Activated naive CD4-positive, alpha-beta T cell treated with Interleukin-2 at 50 U/mL for 16 hours (primary cell): ENCODE measurements at regions not wholly inside any gene's neighbourhood (a gene's known extent, or its start where the extent isn't known, plus 50 kb on each side); places are given as distances from the start of the nearest gene placed in this dataset.

Experiments
- DNase-seq: peaks from one replicate; pipeline ENCODE4 v3.0.0-alpha.2; 2020

DNA sequence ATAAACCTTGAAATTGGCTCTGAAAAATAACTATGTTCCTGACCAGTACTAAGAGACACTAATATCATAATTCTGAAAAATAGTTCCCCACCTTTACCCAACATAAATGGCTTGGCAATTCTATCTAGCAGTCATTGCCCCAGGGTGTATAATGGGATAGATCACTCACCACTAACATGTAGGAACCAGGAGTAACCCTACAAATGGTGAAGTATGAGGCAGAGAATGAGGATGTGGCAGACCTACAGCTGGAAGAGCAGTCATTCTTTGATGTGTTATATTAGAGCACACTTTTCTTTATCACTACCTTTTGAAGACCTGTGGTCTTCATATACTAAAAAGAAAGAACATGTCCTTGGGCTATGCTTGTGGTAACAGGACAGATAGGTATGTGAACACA lies 136.5 kb upstream of the SYNDIG1 start:
- DNase-seq: no peak

DNA sequence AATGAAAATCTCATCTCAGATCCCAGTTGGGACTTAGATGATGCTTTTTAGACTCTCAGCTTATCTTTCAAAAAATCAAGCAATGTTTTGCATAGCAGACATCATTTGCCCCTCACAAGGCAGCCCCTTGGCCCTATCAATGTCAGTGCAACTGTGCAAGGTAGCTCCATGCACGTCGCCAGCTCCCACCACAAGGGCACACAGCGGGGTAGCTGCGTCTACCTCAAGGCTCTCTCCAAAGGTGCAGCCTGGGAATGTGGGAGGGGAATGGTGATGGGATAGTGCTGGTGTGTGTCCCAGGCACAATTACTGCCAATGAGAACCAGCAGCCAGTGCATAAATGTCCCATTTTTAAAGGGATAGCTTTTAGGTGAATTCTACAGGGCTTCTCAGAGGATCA lies 137.5 kb upstream of the SYNDIG1 start:
- no peak for DNase-seq

DNA sequence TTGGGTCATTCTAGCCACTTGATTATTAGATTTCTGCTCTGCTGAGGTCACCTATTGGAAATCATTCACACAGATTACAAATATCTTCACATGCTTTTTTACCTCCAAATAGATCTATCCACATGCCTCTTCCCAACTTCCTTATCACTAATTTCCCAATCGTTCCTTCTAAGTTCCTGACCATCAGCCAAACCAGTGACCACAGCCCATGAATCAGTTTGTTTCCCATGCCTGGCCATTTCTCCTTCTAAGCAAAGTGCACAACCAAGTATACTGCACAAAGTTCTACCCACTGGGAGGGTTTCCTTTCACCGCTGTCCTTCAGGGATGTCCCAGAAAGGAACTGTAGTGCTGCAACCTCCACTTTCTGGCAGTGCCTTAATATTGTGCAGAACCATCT lies 140.5 kb upstream of the SYNDIG1 start:
- DNase-seq: no peak

DNA sequence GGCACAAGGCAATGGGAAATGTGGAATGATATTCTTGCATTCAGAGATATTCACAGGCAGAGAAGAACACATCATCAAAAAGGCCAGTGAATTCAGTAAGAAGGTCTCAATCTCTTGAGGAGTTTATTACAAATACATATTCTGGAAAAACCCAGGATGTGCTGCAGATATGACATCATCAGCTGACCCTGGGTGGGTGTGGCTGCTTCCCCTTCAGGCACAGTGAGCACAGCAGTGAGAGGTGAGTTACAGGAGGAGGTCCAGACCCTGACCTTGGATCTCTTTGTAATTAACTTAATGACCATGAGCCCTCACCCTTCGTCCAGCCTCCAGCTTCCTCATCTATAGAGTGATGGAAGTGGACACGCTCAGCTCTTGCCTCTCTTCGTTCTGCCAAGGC lies 147.5 kb upstream of the SYNDIG1 start:
- no peak for DNase-seq

DNA sequence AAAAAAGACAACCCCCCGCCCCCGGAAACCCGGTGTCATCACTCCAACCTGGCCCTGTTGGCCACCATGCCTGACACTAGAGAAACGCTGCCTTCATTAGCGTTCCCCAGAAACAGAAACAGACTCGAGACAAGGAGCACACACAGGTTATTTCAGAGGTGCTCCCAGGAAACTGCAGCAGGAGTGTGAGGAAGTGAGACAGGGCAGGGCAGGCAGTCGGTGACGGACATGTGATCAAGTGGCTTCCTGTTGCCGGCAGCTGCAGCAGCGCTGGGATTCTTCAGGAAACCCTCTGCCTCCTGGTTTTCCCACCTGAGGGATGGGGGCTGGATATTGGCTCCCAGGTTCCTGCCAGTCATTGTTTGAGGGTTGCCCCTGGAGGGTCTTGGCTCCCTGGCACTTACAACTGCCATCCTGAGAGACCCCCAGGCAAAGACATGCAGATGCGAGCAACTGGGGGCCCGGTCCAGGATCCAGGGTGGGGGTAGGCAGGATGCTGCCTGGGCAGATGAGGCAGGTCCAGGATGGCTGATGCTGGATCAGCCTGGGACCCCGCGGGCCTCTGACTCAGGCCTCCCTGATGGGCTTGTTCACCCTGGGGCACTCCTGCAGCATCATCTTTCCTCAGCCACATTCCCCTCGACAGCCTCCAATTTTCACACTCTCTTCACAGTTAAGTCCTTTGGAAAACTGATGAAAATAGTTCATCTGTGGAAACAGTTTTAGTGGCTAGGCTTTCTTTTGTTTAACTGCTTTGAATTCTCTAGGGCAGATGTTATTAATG lies 150.7 kb upstream of the SYNDIG1 start:
- DNase-seq: no peak

GRCh38 chr20:24317224-24317623 lies 152.2 kb upstream of the SYNDIG1 start:
- no peak for DNase-seq

- no peak for DNase-seq
These were observed 152.7 kb upstream of the SYNDIG1 start for GRCh38 chr20:24316731-24317130.

DNA sequence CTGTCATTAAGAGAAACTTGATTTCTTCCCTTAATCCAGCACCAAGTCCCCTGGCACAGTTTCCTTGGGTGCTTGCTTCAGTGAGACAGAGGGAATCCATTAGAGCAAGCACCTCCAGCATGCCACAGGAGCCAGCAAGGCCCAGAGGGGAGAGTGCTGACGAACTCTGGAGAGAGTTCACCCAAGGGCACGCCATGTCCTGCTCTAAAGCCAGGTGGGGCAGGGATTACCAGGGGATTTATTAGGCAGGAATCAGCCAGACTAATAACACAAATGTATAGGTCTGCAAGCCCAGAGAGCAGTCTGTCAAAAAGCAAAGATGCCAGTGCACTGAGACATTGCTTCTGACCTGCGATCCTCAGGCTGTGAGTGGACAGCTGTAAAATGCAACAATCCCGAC lies 155.4 kb upstream of the SYNDIG1 start:
- DNase-seq: no peak

- no peak for DNase-seq
These were observed 159.8 kb upstream of the SYNDIG1 start for GRCh38 chr20:24309596-24309995.

- no peak for DNase-seq
These were observed 164.1 kb upstream of the SYNDIG1 start for GRCh38 chr20:24305371-24305770.

GRCh38 chr20:24304291-24304690 lies 165.1 kb upstream of the SYNDIG1 start:
- DNase-seq: no peak

DNA sequence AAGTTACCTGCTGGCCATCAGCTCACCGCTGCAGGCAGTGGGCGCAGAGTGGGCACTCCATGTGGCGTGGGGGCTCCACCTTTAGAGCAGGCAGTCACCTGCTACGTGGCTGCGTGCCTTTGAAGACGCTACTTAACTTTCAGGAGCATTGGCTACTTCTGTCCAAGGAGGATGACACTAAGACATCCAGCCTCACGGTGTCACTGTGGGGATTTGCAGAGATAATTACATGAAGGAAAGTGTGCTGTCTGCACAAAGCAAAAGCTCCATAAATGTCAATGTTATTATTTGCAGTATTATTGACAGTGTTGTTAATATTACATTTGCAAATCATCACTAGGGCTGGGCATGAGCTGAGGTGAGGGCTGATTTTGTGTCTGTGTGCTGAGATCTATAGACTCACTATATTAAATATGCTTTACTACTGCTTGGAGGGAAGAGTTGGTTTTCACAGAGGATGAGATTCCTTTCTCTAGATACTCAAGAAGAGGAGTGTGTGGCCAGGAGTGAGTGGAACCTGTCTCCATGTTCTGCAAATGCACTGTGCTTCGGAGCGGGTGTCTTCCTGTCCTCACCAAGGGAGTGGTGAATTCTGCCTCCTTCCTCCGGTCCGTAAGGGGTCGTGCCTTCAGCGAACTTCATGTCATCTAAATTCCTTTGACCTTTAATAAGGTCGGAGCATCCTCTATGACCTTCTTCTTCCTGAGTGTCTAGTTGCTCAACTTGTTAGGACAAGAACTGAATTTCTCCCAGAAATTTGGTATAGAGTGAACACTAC lies 165.8 kb upstream of the SYNDIG1 start:
- DNase-seq: no peak

- DNase-seq: no peak
These were observed 171.4 kb upstream of the SYNDIG1 start for GRCh38 chr20:24297993-24298392.

- no peak for DNase-seq
These were observed 172.8 kb upstream of the SYNDIG1 start for GRCh38 chr20:24296477-24297261.

DNA sequence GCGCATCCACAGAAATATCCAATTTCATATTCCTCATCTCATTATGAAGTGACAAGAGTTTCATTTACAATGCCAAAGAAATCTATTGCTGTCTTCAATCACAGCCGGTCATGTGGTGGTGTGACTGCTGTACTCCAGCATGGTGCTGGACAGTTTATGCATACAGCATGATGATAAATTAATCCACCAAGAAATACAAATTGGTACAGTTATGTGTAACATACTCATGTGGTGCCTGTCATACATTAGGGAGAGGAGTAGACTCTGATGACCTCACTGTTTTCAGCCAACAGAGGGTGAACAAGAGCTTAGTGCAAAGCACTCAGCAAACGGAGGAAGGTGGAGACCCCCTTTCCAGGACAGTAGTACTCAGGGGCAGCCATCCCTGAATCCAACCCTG lies 178.4 kb upstream of the SYNDIG1 start:
- DNase-seq: no peak

DNA sequence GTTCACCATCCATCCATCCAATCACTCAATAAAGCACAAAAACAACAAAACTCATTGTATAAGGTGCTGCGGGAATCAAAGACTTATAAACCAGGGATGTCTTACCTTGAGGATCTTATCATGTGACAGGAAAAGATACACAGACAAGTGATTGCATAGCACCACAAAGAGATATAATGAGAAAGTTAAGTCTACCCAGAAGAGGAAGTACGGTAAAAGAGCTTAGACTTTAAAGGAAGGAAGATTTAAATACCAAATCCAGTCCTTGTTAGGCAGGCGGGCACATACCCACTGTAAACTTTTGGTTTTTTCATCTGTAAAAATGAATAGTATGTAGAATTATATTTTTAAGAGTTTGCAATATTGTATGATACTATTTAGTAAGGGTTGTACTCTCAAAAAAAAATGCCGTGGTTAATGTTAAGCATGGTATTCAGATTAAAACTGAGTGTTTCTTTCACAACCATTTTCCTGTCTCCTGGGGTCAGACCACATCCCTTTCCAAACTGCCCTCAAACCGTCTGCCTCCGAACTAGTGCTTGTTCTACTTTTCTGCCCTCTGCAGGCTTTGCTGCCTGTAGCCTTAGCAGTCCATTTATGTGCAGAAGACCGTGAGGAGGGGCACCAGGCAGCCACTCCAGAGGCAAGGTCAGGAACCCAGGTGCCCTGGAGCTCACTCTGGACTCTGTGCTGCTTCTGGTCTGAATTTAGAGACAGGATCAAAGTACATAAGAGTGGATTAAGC lies 179.5 kb upstream of the SYNDIG1 start:
- DNase-seq: no peak

DNA sequence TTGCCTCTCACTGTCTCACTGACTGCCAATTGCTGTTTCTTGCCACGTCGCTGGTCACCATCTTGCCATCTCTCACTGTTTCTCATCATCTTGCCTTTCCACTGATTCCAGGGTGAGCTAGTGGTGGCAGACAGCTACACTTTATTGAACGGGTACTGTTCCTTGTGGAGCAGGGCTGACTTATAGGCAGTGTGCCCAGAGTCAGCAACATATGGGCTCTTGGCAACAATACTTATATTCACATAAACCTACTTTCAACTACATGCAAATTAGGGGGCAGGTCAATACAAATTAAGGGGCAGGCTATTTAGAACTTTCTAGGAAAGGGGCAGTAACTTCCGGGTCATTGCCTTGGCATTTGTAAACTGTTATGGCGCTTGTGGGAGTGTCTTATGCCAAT lies 186.2 kb upstream of the SYNDIG1 start:
- DNase-seq: no peak

- DNase-seq: no peak
These were observed 192.2 kb upstream of the SYNDIG1 start for GRCh38 chr20:24277196-24277595.

DNA sequence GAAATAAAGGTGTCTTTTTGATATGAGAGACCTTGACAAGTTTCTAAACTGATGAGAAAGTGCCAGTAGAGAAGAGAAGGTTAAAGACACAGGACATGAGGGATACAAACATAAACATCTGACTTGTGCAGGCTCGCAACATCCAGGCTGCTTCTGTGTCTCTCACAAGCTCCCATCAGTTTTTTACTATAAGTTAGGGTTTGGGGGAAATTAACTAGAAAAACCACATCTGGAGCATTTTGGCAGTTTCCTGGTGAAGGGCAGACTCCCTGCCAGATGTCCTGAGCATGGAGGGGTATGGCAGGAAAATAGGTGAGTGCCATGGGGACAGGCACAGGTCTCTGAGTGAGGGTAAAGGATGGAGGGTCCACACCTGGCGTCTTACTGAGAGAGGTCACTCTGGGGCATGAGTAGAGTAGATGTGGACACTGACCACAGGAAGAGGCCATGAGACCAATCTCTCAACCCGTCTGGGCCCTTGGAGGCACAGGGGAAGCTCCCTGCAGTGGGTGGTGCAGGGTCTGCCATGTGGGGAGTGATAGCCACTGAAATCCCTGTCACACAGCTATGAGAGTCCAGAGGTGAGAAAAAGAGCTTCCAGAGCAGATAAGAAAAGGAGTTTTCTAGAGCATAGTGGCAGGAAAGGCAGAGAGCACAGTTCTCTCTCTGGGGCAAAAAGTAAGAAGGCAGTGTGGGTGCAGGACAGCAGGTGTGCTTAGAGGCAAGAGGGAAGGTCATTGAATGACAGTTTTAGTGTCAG lies 193.3 kb upstream of the SYNDIG1 start:
- DNase-seq: no peak

GRCh38 chr20:24273251-24273650 lies 196.2 kb upstream of the SYNDIG1 start:
- DNase-seq: no peak

DNA sequence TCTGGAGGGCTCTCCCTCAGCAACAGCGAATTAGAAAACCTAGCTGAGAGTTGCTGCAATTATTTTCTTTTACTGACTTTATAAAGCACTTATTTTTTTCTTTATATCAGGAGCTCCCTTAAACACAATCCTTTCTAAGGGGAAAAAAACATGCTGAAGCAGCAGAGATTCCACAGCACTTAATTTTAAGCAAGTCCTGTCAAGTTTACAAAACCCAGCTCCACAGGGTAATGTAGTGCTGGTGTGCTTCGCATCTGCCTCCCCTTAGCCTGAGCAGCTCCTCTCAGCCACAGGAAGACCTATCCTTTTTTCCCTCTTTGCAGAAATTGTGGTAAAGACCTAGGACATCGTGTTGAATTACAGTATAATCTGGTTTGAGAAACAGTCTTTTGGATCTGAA lies 208.1 kb upstream of the SYNDIG1 start:
- no peak for DNase-seq

- DNase-seq: no peak
These were observed 212.3 kb upstream of the SYNDIG1 start for GRCh38 chr20:24257171-24257570.
